GM19324 (cell line): ENCODE measurements at regions not wholly inside any gene's neighbourhood (a gene's known extent, or its start where the extent isn't known, plus 50 kb on each side); places are given as distances from the start of the nearest gene placed in this dataset.
A peak's percentile ranks its signal among the peaks of the same experiment; 100 is the strongest.

ENCODE experiments used
- ATAC-seq: cut with Tn5 transposase; IDR thresholded peaks from one replicate; pipeline ENCODE4 v1.9.1; 2021; ENCODE audit warnings: mild to moderate bottlenecking, moderate library complexity; ENCODE audit not compliant: unreplicated experiment, low FRiP score

DNA sequence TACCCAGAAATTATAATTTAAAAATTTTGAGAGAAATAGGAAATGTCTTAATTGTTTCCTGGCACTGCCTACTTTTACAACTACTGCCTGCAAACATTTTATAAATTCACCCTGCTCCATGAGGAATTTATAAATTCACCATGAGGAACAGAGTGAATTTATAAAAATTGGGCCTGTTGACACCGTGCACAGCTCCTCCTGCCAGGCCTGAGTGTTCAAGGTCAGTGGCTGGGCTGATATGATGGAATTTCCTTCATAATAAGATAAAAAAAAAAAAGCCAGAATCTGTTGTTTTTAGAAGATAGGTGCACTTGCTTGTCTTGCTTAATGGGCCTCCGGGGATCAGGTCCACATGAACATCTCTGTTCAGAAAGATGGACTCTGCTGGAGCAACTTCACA lies 151.7 kb upstream of the RASGEF1B start:
- ATAC-seq = no peak

DNA sequence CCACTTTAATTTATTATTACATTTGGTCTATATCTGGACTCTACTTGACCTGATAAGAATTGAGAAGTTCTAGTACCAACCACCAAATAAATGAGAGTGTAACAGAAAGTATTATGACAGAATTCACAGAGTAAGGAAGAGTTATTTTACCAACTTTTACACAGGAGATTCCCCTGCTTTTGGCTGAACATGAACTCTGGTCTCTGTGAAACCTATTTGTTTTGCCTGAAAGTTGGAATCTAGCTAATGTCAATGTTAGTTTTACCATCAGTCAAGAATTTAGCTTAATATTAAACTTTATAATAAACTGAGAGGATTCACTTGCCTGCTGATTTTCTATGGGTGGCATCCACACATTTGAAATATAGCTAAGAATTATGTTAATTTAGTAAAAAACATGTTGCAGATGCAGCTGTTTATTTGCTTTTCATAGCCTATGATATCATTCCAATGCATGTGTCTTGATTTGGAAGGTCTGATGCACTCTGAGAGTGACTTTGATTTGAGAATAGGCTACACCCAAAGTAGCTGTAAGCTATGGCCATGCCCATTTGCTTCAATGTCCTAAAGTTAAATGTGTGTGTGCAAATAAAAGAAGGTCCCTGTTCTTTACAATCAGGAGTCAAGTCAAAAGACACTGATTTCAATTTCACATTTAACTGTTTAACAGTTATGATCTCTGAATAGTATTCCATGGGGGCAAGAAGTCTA lies 150.9 kb upstream of the RASGEF1B start:
- no peak for ATAC-seq

DNA sequence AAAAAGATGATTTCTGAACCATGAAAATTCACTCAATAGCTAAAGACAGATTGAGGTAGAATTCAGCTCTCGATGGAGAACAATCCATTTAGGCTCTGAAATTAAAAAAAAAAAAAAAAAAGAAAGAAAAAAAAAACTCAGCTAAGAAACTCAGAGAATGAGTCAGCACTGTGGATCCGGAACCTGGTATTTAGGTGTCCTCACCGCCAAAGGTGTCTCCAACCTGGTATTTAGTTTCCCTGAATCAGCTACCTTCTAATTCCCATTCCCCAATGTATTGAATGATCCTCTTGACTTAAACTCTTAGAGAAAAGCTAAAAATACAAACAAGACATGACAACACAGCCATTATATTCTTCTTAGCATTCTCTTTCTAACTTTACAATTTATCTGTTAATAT lies 150.3 kb upstream of the RASGEF1B start:
- ATAC-seq = no peak

DNA sequence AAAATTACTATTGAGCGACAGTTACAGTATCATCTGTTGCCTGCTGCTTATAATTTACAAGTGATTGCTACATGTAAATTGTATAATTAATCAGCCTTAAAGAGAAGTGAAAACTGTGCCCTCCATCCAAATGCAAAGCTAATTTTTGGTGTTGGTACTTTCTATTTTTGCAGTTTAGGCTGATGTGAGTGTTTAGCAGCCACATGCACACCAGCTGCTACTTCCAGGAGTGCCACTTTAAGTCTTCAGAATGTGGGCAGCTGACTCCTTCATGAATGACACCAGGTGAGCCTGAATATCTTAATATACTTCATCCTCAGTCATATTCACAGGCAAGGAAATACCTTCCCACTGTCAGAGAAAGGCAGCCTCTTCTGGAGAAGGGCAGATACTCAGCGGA lies 149.8 kb upstream of the RASGEF1B start:
- no peak for ATAC-seq

DNA sequence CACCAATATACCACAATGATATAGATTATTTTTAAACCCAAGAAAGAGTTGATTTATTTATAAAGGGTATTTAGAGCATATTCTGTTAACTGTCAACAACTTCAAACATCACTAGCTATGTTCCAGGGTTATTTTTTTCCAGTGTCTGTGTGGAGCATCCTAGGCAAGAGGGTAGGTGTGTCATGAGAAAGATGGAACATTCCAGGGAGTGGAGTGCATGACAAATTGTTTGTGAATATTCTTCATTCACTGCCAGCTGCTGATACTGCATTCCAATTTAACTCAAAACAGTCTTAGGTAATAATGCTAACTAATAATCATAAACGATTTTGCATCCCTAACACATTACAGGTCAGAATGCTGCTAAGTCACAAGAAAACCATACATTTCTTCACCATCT lies 148.7 kb upstream of the RASGEF1B start:
- no peak for ATAC-seq

DNA sequence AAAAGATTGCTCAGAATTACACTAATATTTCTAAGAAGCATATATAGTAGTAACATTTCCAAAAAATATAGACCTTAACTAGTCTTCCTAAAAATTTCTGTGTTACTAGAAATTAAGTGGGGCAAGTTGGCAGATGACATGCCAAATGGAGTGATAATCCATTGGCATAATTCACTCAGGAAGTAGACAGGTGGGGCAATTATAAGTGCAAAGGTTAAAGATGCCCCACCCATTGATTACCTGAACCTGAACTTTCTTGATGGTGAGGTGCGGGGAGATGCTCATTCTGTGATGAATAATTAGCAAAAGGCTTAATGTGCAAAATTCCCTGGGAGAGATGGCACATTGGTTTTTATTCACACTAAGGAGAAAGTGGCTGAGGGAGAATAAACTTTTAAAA lies 145.8 kb upstream of the RASGEF1B start:
- no peak for ATAC-seq

DNA sequence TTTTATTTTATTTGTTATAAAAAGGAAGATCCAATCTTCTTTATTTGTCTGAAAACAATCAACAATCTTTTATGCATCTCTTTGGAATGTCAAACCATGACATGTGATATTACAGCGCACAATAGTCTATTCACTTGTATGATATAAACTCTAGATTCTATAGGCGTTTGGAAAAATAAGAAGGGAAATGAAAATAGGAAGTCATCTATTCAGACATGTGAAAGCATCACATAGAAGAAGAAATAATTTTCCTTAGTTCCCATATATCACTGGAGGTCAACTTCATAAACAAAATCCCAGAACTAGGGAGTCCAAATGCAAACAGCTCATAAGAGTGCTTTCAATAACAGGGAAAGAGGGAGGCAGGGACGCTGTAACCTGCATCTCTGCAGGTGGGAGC lies 139.5 kb upstream of the RASGEF1B start:
- no peak for ATAC-seq

DNA sequence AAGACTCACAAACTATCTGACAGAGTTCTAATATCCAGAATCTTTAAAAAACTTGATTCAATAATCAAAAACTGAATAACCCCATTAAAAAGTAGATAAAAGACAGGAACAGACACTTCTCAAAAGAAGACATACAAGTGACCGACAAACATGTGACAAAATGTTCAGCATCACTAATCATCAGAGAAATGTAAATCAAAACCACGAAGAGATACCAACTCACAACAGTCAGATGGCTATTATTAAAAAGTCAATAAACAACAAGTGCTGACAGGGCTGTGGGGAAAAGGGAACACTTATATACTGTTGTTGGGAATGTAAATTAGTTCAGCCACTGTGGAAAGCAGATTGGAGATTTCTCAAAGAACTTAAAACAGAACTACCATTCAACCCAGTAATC lies 138.1 kb upstream of the RASGEF1B start:
- ATAC-seq = peak; percentile 64

DNA sequence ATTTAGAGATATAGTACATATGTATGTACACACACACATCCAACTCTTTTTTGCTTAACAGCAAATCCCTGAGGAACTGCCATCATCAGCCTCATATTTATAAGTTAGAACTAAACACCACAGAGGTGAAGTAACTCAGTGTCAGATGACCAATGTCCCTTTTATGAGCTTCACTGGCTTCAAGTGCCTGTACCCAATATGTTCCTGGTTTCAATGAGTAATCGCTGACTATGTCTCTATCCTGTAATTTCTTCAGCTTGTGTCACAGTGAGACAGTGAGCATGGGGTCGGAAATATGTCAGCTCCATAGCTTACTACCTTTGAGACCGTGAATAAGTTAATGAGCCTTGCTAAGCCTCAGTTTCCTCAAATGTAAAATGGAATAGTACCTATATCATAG lies 136.2 kb upstream of the RASGEF1B start:
- no peak for ATAC-seq

DNA sequence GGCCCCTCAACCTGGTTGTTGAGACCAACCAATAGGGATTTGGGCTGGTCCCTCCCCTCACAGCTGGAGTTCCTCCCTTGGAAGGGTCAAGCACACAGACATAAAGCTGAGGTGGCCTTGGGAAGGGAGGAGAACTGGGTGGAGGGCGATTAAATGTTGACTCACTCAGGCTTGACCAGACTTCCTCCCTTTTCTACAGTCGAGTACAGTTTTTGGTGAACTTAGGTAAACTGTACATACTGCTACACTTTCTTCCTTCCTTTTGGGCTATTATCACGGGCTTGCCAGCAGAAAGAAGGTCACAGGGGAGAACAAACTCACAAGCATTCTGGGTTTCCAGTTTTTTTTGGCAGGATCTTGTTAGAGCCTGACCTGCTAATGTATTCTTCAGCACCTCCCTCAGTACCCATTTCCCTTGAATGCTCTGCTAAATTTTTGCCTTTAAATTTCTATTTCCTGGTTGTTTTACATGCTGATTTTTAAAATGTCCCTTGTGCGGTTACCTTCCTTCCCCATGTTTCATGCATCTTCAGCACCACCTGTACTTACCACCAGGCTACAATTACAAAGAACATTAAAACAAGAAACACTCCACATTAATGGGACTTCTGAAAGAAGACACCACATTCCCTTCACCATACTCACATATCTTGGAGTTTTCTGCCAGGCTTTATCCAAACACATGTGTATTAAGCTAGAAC lies 135.2 kb upstream of the RASGEF1B start:
- ATAC-seq = no peak

DNA sequence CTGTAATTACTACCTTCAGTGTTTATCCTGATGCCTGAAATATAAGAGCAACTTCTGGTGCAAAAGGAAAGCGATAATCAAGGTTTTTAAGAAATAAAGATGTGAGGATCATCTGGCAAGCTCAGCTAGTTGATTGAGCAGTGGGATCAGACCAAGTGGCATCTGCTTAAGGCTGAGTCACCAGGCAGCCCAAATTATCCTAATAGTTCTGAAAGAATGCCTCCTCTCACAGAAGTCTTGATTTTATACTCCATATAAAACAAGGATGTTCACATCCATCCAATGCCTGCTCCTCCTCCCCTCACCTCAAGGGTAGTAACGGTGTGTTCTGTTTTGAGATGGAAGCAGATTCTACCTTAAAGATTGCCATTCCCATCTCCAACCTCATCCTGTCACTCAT lies 134.5 kb upstream of the RASGEF1B start:
- ATAC-seq = no peak

DNA sequence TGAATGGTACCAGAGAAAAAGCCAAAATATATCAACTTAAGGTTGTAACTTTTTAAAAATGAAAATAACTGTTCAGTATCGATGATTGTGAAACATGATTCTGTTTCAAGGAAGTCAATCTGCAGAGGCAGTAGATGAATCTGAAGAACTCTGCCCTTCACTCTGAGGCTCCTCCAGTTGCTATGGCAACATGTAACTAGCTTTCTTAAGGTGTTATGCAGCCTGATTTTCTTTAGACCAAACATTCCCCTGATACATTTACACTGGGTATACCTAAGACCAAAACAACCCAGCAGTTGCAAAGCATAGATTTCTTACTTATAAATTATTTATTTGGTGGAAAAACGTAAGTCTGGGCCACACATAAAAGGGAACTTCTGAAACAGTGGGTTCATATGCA lies 133.6 kb upstream of the RASGEF1B start:
- no peak for ATAC-seq

DNA sequence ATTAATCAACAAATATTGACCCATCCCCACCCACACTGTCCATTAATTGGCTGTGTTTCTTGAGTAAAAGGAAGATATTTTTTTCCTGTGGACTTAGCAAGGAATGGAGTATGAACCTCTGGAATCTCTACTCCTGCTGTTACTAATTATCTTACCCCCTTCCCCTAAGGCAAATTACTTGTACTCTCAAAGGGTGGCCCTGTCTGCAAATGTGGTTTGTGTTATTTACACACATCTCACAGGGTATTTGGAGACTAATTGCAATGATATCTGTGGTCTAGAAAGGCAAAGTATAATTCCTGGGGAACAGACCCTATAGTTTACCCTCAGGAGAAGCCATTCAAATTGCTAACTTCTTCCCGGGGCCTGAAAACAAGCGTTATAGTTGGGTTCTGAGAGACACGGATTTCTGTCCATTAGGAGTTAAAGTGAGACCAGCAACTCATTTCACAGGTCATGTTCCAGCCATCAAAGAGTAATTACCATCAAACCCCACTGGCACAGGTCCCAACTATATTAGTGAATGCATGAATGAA lies 133.0 kb upstream of the RASGEF1B start:
- no peak for ATAC-seq

DNA sequence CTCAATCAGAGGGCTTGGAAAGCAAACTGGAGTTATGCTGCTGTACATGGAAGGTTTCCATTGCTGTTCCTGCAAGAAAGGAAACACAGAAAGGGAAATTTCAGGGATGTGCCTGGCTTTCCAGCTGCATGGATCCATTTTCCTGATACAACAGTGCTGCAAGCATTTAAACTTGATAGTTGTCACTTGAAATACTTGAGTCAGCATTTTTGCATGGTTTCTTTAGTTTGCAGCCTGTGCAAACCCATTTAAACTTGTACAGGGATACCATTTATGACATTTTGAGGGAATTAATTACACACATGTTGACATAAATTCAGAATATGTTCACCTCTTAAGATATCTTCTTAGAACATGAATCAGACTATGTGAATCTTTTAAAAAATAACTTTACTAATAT lies 131.1 kb upstream of the RASGEF1B start:
- no peak for ATAC-seq

DNA sequence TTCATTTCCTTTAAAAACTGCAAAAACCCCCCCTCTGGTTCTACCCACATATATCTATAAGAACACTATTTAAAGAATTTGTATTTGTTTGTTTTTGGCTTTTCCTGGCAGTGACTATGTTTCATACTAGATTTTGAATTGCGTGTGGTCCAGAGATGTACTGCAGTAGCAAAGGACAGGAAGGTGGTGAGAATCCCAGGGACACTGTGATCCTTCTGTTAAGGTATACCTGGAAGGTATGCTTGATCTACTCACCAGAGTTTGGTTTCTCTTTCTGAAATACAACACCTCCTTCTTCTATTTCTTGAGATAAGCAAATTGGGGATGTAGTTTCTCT lies 129.6 kb upstream of the RASGEF1B start:
- ATAC-seq = no peak

DNA sequence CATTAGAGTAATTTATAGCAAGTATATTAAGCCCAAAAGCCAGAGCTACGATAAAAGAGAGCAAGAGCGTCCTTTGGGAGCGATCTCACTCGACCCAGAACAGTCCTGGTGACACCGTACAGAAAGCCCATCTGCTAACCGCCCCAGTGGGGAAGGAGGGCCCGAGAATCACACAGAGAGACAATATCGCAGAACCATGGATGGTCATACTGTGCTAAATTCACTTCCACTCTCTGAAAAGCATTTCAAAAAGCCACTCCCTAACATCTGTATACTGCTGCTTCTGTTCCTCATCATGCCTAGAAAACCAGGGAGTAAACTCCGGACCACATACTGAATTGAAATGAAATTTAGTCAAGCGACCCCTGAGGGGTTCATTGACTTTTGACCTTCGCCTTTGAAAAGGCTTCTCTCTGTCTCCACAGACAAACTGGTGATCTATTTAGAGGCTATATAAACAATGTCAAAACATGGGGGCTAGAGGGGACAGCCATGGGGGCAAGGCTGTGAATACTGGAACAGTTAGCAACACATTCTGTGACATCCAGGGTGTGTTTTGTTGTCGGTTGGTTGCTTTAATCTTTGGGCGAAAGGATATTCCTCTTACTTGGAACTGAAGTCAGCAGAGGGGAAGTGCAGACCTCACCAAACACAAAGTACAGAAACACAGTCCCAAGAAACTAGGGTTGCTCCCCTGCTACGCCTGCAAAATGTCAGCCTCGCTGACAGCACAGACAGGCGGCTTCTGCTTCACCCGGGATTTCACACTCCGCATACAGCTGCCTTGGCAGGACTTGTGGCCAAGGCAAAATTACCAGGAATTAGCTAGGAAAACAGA lies 129.0 kb upstream of the RASGEF1B start:
- ATAC-seq = no peak

DNA sequence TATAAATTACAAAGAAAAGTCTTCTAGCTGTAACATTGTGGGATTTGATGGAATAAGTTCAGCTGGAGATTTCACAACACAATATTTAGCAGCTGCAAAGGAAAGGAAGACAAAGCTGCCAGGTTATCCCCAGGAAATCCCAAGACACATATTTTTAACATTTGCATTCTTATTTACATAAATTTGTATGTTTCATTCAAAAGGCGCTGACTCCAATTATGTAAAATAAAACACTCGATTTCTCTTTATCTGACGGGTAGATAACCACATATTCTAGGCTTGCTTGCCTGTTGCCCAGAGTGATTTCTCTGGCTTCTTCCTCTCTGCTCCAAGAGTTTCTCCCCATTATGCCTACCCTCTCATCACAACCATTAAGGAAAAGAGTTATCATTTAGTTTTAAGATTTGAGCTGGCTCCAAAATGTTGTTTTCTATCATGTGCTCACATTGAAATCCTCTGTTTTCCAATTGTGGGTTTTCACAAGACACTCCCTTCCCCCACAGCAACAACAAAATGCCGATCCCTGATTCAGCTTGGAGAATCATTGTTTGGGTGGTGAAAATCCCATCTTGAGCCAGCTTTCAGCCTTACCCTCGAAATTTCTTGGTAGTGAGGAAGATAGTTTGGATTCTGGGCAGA lies 128.2 kb upstream of the RASGEF1B start:
- no peak for ATAC-seq

DNA sequence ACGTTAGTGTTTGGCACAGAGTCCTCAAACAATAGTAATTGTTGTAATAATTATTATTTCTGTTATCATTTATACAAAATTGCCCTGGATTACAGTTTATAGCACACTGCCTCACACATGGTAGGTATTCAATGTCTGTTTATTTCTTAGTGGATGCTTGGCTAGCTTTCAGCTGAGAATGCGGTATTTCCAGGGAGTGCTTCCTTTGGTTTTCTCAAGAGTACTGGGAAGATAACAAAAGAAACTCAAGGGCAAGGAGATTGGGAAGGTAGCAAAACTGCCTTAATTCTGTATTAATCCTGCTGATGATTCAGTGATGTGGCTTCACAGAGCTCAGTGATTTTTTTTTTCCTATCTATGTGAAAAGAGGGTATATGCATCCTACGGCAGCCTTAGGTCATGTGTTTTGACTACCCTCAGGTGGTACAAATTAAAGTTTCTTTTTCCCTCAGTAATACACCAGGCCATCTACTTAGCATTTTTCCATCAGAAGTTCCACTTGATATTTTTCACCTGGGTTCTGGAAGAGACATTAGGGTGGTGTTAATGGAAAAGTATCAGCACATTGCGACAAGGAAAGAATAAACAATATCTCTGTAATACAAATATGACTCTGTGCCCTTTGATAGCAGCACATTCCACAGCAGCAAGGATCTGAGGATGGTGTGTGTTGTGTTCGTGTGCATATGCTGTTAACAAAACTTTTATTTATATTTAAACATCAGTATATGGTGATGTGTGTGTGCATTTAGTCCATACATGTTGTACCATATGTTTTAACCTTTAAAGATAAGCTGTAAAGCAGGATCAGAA lies 124.3 kb upstream of the RASGEF1B start:
- no peak for ATAC-seq

DNA sequence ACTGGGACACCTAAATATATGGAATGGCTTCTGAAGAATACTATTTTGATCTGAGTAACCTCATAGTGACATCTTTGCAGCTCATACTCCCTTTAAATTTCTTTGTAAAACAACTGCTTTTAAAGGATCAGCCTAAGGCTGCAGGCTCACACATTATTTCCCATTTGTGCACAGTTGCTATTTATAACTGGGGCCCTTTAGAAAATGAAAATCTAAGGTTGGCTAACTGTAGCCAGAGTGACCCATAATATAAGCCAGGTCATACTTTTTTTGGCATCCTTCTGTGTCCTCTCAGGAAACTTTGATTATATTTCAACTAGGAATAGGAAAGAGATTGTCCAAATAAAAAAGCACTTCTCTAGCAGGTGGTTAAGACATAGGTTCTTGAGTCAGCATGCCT lies 123.6 kb upstream of the RASGEF1B start:
- no peak for ATAC-seq

DNA sequence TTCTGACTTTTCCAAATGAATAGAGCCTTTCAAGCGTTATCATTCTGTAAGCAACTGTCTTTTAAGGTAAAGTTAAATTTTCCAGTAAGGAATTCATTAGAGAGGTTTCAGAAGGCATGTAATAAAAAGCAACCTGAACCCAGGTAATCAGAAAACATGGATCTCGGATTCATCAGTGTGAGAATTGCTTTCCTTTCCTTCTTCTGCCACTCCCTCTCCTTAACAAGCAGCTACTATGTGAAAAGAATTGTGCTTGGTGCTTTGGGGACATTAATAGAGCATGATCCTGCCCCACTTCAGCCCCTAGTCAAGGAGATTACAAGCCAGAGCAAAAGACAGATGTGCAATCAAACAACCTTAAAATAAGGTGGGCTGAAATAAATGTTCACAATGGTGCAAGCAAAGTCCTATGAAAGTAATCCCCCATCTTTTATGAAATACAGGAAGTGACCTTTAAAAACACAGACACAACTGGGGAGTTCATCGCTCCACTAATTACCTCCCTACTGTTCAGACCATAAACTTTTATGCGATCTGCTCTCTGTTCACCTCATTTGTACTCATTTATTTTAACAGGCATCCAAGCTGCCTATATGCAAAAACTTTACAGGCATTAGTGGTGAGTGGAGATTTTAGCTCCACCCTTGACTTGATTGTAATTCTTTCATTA lies 122.9 kb upstream of the RASGEF1B start:
- no peak for ATAC-seq
